HG03432 (cell line): ENCODE measurements at regions not wholly inside any gene's neighbourhood (a gene's known extent, or its start where the extent isn't known, plus 50 kb on each side); places are given as distances from the start of the nearest gene placed in this dataset.
"Not testable (repeated sequence)": the region's sequence is repeated elsewhere in the genome, so short reads cannot be mapped to it uniquely, and the experiment has no call there.

Source experiments
- ATAC-seq: cut with Tn5 transposase; IDR thresholded peaks from one replicate; pipeline ENCODE4 v1.9.1; 2021; ENCODE audit warnings: mild to moderate bottlenecking, moderate library complexity; ENCODE audit not compliant: unreplicated experiment

DNA sequence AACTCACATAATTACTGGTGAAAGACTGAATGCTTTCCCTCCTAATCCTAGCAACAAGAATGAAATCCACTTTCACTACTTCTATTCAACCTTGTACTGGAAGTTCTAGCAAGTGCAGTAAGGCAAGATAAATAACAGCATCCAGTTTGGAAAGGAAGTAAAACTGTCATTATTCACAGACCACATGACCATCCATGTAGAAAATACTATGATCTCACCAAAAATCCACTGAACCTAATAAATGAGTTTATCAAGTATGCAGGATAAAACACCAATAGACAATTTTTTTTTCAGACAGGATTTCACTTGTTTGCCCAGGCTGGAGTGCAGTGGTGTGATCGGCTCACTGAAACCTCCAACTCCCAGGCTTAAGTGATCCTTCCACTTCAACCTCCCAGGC is 117.7 kb downstream of the TMEM167A start:
- ATAC-seq: no peak

DNA sequence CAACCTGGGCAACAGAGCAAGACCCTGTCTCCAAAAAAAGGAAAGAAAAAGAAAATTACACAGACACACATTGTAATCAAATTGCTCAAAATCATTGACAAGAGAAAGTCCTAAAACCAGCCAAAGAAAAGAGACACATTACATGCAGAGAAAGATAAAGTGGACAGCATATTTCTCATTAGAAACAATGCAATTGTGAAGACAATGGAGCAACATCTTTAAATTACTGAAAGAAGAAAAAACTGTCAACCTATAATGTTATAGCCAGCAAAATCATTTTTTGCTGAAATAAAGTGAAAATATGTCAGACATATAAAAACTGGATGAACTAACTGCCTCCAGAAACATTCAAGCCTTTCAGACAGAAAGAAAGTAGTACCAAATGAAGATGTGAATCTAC is 120.6 kb downstream of the TMEM167A start:
- ATAC-seq: no peak

DNA sequence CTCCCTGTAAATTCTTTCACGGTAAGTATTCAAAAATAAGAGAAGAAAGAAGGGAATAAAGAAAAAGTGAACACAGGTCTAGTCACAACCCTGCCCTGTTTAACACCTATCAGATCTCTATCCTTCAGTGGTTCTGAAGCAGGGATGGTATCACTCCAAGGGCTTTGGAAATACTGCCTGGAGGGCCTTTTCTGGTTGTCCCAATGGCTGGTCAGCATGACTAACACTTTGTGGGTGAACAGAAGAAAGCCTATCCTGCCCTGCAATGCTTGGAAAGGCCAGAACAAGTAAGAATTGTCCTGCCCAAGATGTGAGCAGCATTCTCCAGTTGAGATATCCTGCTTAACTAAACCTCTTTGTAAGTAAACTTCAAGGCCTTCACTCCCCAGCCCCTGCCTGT is 124.9 kb downstream of the TMEM167A start:
- ATAC-seq: no peak

DNA sequence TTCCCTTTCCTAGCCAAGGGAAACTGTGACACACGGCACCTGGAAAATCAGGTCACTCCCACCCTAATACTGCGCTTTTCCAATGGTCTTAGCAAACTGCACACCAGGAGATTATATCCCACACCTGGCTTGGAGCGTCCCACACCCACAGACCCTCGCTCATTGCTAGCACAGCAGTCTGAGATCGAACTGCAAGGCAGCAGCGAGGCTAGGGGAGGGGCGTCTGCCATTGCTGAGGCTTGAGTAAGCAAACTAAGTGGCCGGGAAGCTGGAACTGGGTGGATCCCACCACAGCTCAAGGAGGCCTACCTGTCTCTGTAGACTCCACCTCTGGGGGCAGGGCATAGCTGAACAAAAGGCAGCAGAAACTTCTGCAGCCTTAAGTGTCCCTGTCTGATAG is 132.9 kb downstream of the TMEM167A start:
- not testable (repeated sequence) for ATAC-seq

- ATAC-seq: peak; percentile 55
Measured at GRCh38 chr5:82942083-82942881, 134.9 kb downstream of the TMEM167A start.

GRCh38 chr5:82938901-82939725 is 138.1 kb downstream of the TMEM167A start:
- ATAC-seq: no peak

GRCh38 chr5:82932473-82933220 is 144.5 kb downstream of the TMEM167A start:
- ATAC-seq: not testable (repeated sequence)

DNA sequence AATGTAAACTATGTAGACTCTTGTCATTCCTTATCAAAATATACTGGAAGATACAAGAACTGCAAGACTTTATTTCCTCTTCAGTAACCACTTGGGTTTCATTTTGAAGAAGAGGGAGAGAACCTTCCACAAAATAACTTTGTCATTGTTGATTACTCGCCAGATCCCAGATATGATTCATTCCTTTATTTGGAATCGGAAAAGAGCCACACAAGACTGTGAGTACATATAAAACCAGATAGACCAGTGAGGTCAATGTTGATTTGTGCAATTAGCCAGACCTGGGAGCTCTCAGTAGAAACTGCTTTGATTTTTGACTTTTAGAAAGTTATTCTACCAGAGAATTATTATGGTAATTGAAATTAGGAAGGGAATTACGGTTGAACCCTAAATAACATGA is 146.1 kb downstream of the TMEM167A start:
- no peak for ATAC-seq

GRCh38 chr5:82925061-82925411 is 152.2 kb downstream of the TMEM167A start:
- no peak for ATAC-seq

DNA sequence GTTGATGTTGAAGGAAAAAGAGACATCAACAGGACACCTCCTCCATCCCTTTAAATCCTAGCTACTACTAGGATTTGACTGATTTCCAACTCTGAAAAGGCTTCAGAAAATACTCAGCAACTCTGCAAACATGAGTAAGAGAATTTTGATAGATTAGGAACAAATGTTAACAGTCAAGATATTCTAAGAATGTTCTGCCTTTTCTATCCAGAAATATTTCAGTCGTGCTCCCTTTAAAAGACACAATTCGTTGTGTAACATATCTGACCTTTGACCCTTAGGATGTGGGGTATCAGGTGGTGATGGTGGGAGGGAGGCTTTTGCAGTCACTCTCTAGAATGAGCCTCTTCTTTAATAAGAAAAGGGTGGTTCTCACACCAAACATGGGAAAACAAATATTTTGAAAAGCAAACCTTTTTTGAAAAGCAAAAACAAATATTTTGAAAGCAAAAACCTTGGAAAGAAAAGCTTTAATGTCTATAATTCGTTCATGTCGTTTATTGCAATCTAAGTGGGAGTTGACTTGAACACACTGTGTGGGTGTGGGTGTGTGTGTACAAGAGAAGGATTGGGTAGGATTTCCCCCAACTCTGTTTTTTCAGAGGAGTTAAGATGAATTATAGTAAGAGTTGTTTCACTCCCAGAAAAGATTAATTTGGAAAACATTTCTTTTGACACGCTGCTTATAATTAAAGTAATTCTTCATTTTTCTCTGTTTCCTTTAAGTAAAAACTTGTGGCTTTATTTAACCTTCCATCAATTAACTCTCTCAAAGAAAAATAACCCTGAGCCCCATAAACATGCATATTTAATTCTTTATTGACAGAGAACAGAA is 152.8 kb downstream of the TMEM167A start:
- ATAC-seq: no peak

DNA sequence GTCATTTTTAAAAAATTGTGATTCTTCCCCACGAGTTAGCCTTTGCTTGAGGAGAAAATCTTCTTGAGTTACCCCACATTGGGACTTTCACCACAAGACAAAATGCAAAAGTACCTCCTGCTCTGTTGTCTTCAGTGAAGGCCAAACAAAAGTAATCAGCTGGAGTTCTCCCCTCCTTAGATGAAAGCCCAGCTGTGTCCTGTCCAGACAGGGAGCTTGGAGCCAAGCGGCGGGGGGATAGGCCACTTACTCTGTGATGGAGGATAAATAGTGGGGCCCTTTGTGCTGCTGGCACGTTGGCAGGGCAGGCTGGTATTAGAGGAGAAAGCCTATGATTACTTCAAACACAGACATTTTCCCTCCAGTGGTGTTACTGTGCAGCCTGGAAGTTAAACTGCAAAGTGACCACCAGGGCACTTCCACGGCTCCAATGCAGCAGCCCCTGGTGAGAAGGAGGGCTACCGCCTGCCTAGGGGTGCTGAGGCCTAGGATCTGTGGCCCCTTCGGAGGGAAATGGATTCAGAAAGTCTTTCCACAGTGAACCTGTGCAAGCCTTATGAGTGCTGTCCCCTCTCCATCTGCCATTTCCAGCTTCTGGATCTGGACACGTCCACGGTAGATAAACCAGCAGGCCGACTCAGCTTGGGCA is 155.0 kb downstream of the TMEM167A start:
- no peak for ATAC-seq

DNA sequence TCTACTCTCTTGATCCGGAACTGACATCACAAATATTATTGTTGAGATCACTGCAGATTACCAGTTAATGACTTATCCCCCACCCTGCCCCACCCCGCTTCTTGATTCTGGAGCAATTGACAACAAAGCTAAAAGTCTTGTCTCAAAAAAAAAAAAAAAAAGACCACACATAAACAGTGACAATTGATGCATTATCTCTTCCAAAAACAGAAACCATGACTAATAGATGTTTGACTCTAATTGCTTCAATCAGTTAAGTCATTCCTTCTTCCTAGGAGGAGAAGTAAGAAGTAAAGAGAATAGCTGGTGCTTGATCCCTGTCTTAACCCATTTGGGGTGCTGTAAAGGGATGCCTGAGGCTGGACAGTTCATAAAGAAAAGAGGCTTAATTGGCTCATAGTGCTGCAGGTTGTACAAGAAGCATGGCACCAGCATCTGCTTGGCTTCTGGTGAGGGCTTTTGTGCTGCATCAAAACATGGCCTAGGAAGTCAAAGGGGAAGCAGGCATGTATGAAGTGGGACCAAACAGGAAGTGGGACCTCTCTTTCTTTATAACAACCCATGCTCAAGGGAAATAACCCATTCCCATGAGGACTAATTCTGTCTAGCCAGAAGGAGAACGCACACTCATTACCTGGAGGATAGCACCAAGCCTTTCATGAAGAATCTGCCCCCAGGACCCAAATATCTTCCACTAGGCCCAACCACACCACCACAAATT is 158.7 kb downstream of the TMEM167A start:
- no peak for ATAC-seq

- peak; percentile 84 for ATAC-seq
Measured at GRCh38 chr5:82917584-82917983, 159.6 kb downstream of the TMEM167A start.

DNA sequence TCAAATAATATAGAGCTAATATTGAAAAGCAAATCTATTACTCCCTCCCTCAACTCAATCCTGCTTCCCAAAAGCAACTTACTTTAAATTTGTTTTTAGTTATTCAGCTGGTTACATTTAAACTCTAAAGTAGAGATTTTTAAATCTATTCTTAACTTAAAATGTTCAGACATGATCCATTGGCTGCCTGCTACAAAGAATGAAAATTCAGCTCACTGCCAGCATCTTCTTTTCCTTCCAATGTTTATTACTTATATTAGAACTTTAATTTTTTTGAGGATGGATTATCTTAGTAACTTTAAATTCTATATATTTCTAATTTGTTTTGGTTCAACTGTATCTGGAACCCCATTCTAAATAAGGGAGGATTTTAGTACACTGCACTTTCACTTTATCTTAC is 163.2 kb downstream of the TMEM167A start:
- no peak for ATAC-seq

DNA sequence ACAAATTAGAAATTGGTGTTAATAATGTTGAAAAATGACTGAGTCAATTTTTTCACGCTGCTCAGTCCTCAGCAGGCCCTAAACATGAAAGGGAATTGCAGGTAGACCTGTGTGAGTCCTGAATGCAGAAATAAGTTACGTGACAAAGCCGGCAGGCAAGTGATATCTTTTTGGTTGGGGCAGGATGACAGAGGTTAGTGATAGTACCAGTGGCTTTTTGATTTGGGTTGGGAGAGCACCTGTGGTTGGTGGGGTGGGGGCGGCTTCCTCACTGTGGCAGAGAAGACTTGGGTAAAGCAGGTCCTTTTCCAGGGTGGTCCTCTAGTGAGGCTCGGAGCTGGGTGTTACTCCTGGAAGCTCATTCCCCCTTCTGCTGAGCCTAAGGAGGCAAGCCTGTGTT is 164.7 kb downstream of the TMEM167A start:
- no peak for ATAC-seq

GRCh38 chr5:82911910-82912309 is 165.3 kb downstream of the TMEM167A start:
- no peak for ATAC-seq

- ATAC-seq: no peak
Measured at GRCh38 chr5:82910905-82911304, 166.3 kb downstream of the TMEM167A start.

- no peak for ATAC-seq
Measured at GRCh38 chr5:82910491-82910890, 166.7 kb downstream of the TMEM167A start.

- no peak for ATAC-seq
Measured at GRCh38 chr5:82909771-82910170, 167.4 kb downstream of the TMEM167A start.
